Cardiac fibroblast (primary cell): ENCODE measurements at regions not wholly inside any gene's neighbourhood (a gene's known extent, or its start where the extent isn't known, plus 50 kb on each side); places are given as distances from the start of the nearest gene placed in this dataset.

Experiments used
- DNase-seq, 2 donors: peaks; one replicate each; pipeline versions ENCODE4 v3.0.0 to v3.0.0-alpha.2; 2010; ENCODE audit warnings: low read depth in 2 of 2
- H3K4me3 ChIP-seq, 2 donors: replicated peaks in 1 of 2; 1 replicate in 1 of 2; 2 replicates in 1 of 2; pipeline ENCODE4 v1.5.1; 2011; ENCODE audit warnings: low read depth in 2 of 2, low read length in 2 of 2, mild to moderate bottlenecking in 2 of 2, moderate library complexity in 1 of 2
- CTCF ChIP-seq: IDR thresholded peaks from one replicate; pipeline ENCODE4 v1.5.1; 2011; ENCODE audit warnings: low read depth, mild to moderate bottlenecking, low read length, inconsistent platforms

- no peak for TF ChIP-seq CTCF
- DNase-seq, result no peak
- no peak overlapping the region for H3K4me3 ChIP-seq
Measured at GRCh38 chr1:30277415-30277814, 446.0 kb downstream of the MATN1 start.

GRCh38 chr1:30275926-30276764, 447.2 kb downstream of the MATN1 start:
- no peak for TF ChIP-seq CTCF
- no peak overlapping the region for H3K4me3 ChIP-seq
- no peak for DNase-seq

DNA sequence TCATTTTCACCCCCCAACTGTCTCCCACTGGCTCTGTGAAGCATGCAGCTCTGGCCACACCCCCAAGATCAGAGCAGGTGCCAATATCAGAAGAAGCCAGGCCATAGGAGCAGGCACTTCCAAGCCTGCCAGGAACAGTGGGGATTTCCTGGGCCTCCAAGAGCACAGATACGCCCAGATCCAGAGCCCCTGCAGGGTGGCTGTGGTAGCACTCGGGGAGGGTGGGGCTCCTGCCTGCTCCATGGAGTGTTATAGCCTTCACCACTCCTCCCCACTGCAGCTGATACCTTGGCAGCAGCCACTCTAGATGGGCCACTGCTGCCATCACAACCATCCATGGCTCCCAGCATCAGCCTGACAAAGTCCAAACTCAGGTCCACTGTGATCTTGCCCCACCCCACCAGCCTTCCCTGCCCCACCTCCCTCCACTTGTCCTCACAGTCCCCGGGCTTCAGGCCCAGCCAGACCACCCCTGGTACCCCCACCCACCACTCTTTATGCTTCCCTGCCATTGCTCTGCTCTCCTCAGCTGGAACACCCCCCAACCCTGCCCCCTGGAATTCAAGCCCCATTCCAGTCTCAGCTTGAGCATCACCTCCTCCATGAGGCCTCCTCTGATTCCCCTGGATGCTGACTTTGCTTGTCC, 448.3 kb downstream of the MATN1 start:
- DNase-seq, result no peak
- TF ChIP-seq CTCF, result no peak
- no peak overlapping the region for H3K4me3 ChIP-seq

- no peak for DNase-seq
- no peak for TF ChIP-seq CTCF
- no peak overlapping the region for H3K4me3 ChIP-seq
Measured at GRCh38 chr1:30274173-30274970, 449.0 kb downstream of the MATN1 start.

- no peak for TF ChIP-seq CTCF
- H3K4me3 ChIP-seq, result no peak overlapping the region
- no peak for DNase-seq
Measured at GRCh38 chr1:30273456-30273855, 449.9 kb downstream of the MATN1 start.

DNA sequence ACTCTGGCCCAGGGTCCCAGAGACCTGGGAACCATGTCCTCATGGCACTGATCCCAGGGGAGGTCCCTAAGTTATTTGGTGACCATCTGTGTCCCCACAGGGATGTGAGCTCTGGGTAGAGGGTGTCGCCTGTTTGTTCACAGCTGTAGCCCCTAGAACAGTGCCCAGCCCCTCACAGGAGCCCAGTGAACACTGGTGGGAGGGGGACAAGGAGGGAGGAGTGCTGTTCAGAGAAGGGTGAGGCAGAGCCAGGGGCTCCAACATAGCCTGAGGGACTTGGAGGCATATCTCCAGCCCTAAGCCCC, 450.4 kb downstream of the MATN1 start:
- TF ChIP-seq CTCF, result no peak
- no peak overlapping the region for H3K4me3 ChIP-seq
- DNase-seq, result no peak
